HFFc6 (cell line): ENCODE measurements at regions not wholly inside any gene's neighbourhood (a gene's known extent, or its start where the extent isn't known, plus 50 kb on each side); places are given as distances from the start of the nearest gene placed in this dataset.

ENCODE experiments used
- DNase-seq: peaks from one replicate; pipeline ENCODE4 v3.0.0-alpha.2; 2018
- H3K27ac Mint-ChIP-seq: 2 replicates; pipeline ENCODE4 v1.8.0; 2020; ENCODE audit warnings: mild to moderate bottlenecking, mixed read lengths
- H3K27me3 Mint-ChIP-seq: 2 replicates; pipeline ENCODE4 v1.8.0; 2021; ENCODE audit warnings: mild to moderate bottlenecking, moderate library complexity, mixed read lengths; ENCODE audit not compliant: insufficient read depth
- H3K36me3 Mint-ChIP-seq: 2 replicates; pipeline ENCODE4 v1.8.0; 2021; ENCODE audit warnings: low read depth, mixed read lengths
- H3K4me1 Mint-ChIP-seq: 2 replicates; pipeline ENCODE4 v1.8.0; 2020; ENCODE audit warnings: low read depth, mixed read lengths
- H3K4me3 Mint-ChIP-seq: 2 replicates; pipeline ENCODE4 v1.8.0; 2020; ENCODE audit warnings: mild to moderate bottlenecking, moderate library complexity, mixed read lengths
- H3K9me3 Mint-ChIP-seq: 2 replicates; pipeline ENCODE4 v1.8.0; 2020; ENCODE audit warnings: mild to moderate bottlenecking, mixed read lengths
- TF ChIP-seq, protein P1 (sequence below): fragments of 200-600 bp; sonication (generic); IDR thresholded peaks from 2 replicates; pipeline ENCODE4 v1.5.0; 2021; ENCODE audit warnings: antibody characterized with exemption, mild to moderate bottlenecking

DNA sequence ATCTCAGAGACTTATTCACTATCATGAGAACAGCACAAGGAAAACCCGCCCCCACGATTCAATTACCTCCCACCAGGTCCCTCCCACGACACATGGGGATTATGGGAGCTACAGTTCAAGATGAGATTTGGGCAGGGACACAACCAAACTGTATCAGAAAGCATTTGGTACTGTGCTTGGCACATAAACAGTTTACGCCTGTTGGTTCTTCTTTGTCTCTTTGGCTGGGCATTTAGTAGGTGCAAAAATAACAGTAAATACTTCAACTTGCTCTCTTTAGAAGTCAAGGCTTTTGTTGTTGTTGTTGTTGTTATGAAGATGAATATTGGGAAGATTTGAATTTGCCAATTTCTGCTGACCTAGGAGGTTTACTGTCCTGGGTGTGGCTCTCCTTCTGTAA is 175.4 kb upstream of the IGSF21 start:
- Mint-ChIP-seq H3K36me3 (no peaks in the 10 kb centered on the region), H3K9me3 (no peaks in the 10 kb centered on the region), H3K27me3 (peaks cover 18% of the 10 kb centered on the region), H3K4me1 (no peaks in the 10 kb centered on the region), H3K4me3 (no peak overlapping the region), H3K27ac (no peak overlapping the region)
- TF ChIP-seq, protein P1, sequence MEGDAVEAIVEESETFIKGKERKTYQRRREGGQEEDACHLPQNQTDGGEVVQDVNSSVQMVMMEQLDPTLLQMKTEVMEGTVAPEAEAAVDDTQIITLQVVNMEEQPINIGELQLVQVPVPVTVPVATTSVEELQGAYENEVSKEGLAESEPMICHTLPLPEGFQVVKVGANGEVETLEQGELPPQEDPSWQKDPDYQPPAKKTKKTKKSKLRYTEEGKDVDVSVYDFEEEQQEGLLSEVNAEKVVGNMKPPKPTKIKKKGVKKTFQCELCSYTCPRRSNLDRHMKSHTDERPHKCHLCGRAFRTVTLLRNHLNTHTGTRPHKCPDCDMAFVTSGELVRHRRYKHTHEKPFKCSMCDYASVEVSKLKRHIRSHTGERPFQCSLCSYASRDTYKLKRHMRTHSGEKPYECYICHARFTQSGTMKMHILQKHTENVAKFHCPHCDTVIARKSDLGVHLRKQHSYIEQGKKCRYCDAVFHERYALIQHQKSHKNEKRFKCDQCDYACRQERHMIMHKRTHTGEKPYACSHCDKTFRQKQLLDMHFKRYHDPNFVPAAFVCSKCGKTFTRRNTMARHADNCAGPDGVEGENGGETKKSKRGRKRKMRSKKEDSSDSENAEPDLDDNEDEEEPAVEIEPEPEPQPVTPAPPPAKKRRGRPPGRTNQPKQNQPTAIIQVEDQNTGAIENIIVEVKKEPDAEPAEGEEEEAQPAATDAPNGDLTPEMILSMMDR: no peak
- no peak for DNase-seq

DNA sequence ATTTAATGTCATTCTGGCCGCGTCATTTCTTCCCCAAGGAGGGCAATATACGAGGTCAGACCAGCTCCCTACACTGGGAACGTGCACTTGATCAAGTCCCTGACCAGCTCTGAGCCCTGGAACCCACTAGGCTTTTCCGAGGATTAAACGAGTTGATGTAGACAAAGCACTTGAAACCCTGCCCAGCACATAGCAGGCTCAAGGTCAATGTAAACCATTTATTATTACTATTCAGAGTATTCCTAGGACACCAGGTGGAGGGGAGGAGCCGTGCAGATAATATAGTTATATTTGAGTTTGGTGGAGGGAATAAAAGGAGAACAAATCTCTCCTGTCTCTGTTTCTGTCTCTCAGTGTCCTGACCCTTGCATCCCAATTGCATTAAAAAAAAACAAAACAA is 174.1 kb upstream of the IGSF21 start:
- H3K27me3 Mint-ChIP-seq: peaks cover 16% of the 10 kb centered on the region
- TF ChIP-seq, protein P1: no peak
- no peak for DNase-seq
- no peaks in the 10 kb centered on the region for H3K4me1 Mint-ChIP-seq
- no peaks in the 10 kb centered on the region for H3K36me3 Mint-ChIP-seq
- no peak overlapping the region for H3K27ac Mint-ChIP-seq
- no peak overlapping the region for H3K4me3 Mint-ChIP-seq
- no peaks in the 10 kb centered on the region for H3K9me3 Mint-ChIP-seq

DNA sequence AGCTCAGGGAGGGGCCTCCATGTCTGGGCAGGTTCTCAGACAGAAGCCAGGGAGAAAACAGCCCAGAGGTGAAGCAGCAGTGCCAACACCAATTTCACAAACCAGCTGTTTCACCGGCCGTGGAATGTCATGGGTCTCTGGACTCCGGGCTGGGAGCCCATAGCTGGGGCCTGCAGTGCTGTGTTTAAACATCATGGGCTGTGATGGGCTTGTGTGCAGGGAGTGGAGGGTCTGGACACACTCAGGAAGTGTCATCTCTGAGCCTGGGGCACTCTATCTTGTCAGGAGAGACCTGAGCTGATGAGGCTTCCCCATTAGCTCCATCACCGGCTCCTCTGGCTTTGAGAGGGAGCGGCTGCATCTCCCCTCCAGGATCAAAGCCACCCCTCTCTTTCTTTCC is 173.6 kb upstream of the IGSF21 start:
- no peaks in the 10 kb centered on the region for H3K9me3 Mint-ChIP-seq
- DNase-seq: no peak
- TF ChIP-seq, protein P1: no peak
- H3K4me1 Mint-ChIP-seq: no peaks in the 10 kb centered on the region
- H3K4me3 Mint-ChIP-seq: no peak overlapping the region
- peaks cover 11% of the 10 kb centered on the region for H3K27me3 Mint-ChIP-seq
- H3K27ac Mint-ChIP-seq: no peak overlapping the region
- no peaks in the 10 kb centered on the region for H3K36me3 Mint-ChIP-seq

DNA sequence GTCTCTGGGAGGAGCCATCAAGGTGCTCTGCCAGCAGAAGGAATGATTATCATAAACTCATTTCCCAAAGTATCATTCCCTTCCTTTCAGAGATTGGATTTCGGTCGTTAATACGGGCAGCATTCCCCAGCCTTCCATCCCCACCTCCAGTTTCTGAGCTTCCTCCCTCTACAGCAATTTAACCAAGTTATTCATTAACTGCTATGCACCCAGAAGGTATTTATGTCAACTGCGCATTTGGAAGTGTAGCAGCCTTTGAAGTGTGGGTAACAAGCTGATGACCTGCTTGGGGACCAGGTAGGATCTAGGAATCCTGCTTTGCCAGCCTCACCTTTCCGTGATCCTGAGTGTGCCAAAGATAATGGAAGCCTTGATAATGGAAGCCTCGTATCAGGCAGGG is 172.4 kb upstream of the IGSF21 start:
- Mint-ChIP-seq H3K27ac (no peak overlapping the region), H3K36me3 (no peaks in the 10 kb centered on the region), H3K9me3 (no peaks in the 10 kb centered on the region), H3K4me3 (no peak overlapping the region), H3K27me3 (peaks cover 3% of the 10 kb centered on the region), H3K4me1 (no peaks in the 10 kb centered on the region)
- TF ChIP-seq, protein P1: no peak
- no peak for DNase-seq

DNA sequence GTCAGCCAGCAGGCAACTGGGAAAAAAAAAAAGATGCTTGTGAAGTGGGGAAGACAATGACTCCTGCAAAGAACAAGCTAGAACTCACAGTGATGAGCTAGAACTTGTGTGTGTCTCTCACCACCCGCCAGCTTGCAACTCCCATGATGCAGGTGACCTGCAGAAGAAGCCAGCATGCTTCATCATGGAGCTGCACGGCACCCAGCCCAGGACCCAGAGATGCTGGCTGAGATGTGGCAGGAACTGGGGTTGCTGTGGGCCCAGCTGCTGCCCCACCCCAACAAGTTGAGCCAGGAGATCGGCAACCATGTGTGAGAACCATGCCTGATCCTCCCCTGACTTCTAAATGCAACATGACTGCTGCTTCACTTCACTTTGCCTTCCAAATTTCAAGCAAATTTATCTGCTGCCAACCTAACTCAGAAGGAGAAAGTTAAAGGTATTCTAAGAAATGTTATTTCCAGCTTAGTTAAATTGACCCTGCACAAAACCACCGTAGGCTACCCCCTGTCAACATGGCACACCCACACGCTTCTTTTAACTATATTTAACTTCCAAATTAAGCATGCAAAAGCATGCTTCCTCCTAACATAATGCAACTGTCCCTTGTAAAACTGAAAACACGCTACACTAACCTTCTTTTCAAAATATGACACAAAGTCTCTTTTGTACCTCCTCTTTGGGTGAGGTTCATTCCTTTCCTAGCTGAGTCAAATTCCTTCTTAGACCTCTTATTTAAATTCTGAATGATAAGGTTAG is 166.0 kb upstream of the IGSF21 start:
- Mint-ChIP-seq H3K4me1 (no peaks in the 10 kb centered on the region), H3K36me3 (no peaks in the 10 kb centered on the region), H3K27ac (no peak overlapping the region), H3K4me3 (no peak overlapping the region), H3K27me3 (peaks cover 2% of the 10 kb centered on the region; the same call in 1 of the 2 replicates), H3K9me3 (no peaks in the 10 kb centered on the region)
- TF ChIP-seq, protein P1: no peak
- no peak for DNase-seq
